Memory B cell (primary cell): ENCODE measurements at regions not wholly inside any gene's neighbourhood (a gene's known extent, or its start where the extent isn't known, plus 50 kb on each side); places are given as distances from the start of the nearest gene placed in this dataset.

Experiments
- ATAC-seq: fragments of 150-1000 bp; cut with Tn5 transposase; 2 replicates; pipeline ENCODE4 v1.10.0; 2021; ENCODE audit warnings: low read depth, mild to moderate bottlenecking, moderate library complexity
- DNase-seq, 2 donors: peaks; one replicate each; pipeline ENCODE4 v3.0.0; 2022; ENCODE audit warnings: low spot score in 2 of 2
- H3K27ac Mint-ChIP-seq: one replicate; pipeline ENCODE4 v1.8.0; 2022; ENCODE audit warnings: mild to moderate bottlenecking, moderate library complexity, mixed read lengths
- H3K27me3 Mint-ChIP-seq: one replicate; pipeline ENCODE4 v1.8.0; 2022; ENCODE audit warnings: mixed read lengths
- H3K36me3 Mint-ChIP-seq: one replicate; pipeline ENCODE4 v1.8.0; 2022; ENCODE audit warnings: mild to moderate bottlenecking, mixed read lengths
- H3K4me1 Mint-ChIP-seq: one replicate; pipeline ENCODE4 v1.8.0; 2022; ENCODE audit warnings: mixed read lengths
- H3K4me3 Mint-ChIP-seq: one replicate; pipeline ENCODE4 v1.8.0; 2022; ENCODE audit warnings: mild to moderate bottlenecking, moderate library complexity, mixed read lengths
- H3K9me3 Mint-ChIP-seq: one replicate; pipeline ENCODE4 v1.8.0; 2022; ENCODE audit warnings: mixed read lengths

- ATAC-seq, result no peak
- H3K27me3 Mint-ChIP-seq, result no peaks in the 10 kb centered on the region
- H3K36me3 Mint-ChIP-seq, result no peaks in the 10 kb centered on the region
- H3K4me1 Mint-ChIP-seq, result no peaks in the 10 kb centered on the region
- peaks cover 4% of the 10 kb centered on the region for H3K9me3 Mint-ChIP-seq
- H3K4me3 Mint-ChIP-seq, result no peak overlapping the region
- no peak overlapping the region for H3K27ac Mint-ChIP-seq
- no peak for DNase-seq
Measured at GRCh38 chr6:65948062-65948461, 241.0 kb upstream of the EYS start.

GRCh38 chr6:65943548-65943947, 236.5 kb upstream of the EYS start:
- Mint-ChIP-seq H3K27ac (no peak overlapping the region), H3K4me1 (no peaks in the 10 kb centered on the region), H3K4me3 (no peak overlapping the region), H3K36me3 (no peaks in the 10 kb centered on the region), H3K27me3 (no peaks in the 10 kb centered on the region), H3K9me3 (peaks cover 4% of the 10 kb centered on the region)
- DNase-seq (no peak), ATAC-seq (no peak)

DNA sequence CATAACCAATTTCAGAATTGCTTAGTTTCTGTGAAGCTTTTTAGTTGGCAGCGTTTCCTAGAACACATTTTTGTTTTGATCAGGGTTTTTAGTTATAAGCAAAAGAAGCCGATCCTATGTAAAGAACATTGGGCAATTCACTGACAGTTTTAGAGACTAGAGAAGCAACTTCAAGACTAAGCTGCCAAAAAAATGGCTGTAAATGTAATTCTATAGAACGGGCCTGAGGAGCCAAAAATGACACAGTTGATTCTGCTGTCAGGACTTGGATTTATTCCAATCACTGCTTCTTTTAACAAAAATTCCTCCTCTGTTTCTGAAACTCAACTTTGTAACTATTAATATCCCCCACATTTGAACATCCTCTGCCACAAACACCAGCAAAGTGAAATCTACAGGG, 236.0 kb upstream of the EYS start:
- no peaks in the 10 kb centered on the region for H3K27me3 Mint-ChIP-seq
- ATAC-seq (no peak), DNase-seq (no peak)
- no peaks in the 10 kb centered on the region for H3K36me3 Mint-ChIP-seq
- peaks cover 4% of the 10 kb centered on the region for H3K9me3 Mint-ChIP-seq
- no peak overlapping the region for H3K4me3 Mint-ChIP-seq
- no peak overlapping the region for H3K27ac Mint-ChIP-seq
- no peaks in the 10 kb centered on the region for H3K4me1 Mint-ChIP-seq

DNA sequence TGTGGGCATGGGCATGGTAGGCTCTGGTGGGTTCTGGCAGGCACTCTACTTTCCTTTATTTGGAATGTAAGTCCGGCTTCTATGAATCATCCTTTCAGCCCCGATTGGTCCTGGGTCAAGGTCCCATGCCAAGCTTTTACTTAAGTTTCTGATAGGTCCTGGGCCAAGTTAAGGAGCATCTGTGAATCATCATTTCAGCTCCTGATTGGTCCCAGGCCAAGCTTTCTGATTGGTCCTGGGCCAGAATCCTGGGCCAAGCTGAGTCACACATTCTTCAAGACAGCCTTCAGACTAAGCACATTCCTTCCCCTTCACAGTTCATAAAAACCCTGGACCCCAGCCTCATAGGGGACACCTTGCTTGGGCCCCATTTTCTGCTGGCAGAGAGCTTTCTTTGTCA, 231.0 kb upstream of the EYS start:
- H3K4me3 Mint-ChIP-seq, result no peak overlapping the region
- H3K36me3 Mint-ChIP-seq, result no peaks in the 10 kb centered on the region
- no peak overlapping the region for H3K27ac Mint-ChIP-seq
- no peaks in the 10 kb centered on the region for H3K4me1 Mint-ChIP-seq
- DNase-seq (no peak), ATAC-seq (no peak)
- H3K27me3 Mint-ChIP-seq, result no peaks in the 10 kb centered on the region
- no peaks in the 10 kb centered on the region for H3K9me3 Mint-ChIP-seq

DNA sequence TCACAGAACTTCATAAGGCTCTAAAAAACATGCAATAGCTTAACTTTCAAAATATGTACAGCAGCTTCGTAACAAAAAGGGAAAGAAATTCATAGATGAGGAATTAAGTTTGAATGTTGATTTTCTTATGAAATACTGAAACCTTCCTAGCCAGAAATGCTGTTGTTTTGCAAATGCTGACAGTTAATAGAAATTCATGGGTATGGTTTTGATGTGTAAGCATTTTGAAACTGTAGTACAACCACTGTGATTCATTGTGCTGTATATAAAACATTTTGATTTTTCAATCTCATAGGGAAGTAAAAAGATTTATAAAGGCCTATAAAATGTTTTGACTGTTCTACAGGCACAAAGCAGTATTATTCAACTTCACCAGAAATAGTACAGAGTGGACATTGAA, 228.4 kb upstream of the EYS start:
- ATAC-seq (no peak), DNase-seq (no peak)
- no peaks in the 10 kb centered on the region for H3K27me3 Mint-ChIP-seq
- H3K9me3 Mint-ChIP-seq, result no peaks in the 10 kb centered on the region
- no peak overlapping the region for H3K27ac Mint-ChIP-seq
- no peaks in the 10 kb centered on the region for H3K4me1 Mint-ChIP-seq
- no peak overlapping the region for H3K4me3 Mint-ChIP-seq
- no peaks in the 10 kb centered on the region for H3K36me3 Mint-ChIP-seq

- Mint-ChIP-seq H3K36me3 (no peaks in the 10 kb centered on the region), H3K27me3 (no peaks in the 10 kb centered on the region), H3K4me1 (no peaks in the 10 kb centered on the region), H3K4me3 (no peak overlapping the region), H3K9me3 (no peaks in the 10 kb centered on the region), H3K27ac (no peak overlapping the region)
- DNase-seq, result no peak
- no peak for ATAC-seq
Measured at GRCh38 chr6:65933390-65933789, 226.4 kb upstream of the EYS start.

DNA sequence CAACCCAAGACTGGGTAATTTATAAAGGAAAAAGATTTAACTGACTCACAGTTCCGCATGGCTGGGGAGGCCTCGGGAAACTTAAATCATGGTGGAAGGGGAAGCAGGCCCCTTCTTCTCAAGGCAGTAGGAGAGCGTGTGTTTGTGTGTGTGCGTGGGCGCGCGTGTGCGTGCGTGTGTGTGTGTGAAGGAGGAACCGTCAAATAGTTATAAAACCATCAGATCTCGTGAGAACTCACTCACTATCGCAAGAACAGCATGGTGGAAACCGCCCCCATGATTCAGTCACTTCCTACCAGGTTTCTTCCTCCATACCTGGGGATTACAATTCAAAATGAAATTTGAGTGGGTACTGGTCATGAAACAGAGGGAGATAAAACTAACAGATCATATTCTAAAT, 220.1 kb upstream of the EYS start:
- Mint-ChIP-seq H3K4me3 (no peak overlapping the region), H3K9me3 (peaks cover 4% of the 10 kb centered on the region), H3K27ac (no peak overlapping the region), H3K27me3 (no peaks in the 10 kb centered on the region), H3K36me3 (no peaks in the 10 kb centered on the region), H3K4me1 (no peaks in the 10 kb centered on the region)
- DNase-seq (no peak), ATAC-seq (no peak)

GRCh38 chr6:65924411-65924810, 217.4 kb upstream of the EYS start:
- no peak overlapping the region for H3K4me3 Mint-ChIP-seq
- no peaks in the 10 kb centered on the region for H3K36me3 Mint-ChIP-seq
- no peaks in the 10 kb centered on the region for H3K4me1 Mint-ChIP-seq
- H3K27me3 Mint-ChIP-seq, result no peaks in the 10 kb centered on the region
- peaks cover 10% of the 10 kb centered on the region for H3K9me3 Mint-ChIP-seq
- H3K27ac Mint-ChIP-seq, result no peak overlapping the region
- DNase-seq (no peak), ATAC-seq (no peak)

GRCh38 chr6:65922049-65922448, 215.0 kb upstream of the EYS start:
- Mint-ChIP-seq H3K4me1 (no peaks in the 10 kb centered on the region), H3K27ac (no peak overlapping the region), H3K27me3 (no peaks in the 10 kb centered on the region), H3K9me3 (peaks cover 9% of the 10 kb centered on the region), H3K36me3 (no peaks in the 10 kb centered on the region), H3K4me3 (no peak overlapping the region)
- DNase-seq (no peak), ATAC-seq (no peak)

- Mint-ChIP-seq H3K4me3 (no peak overlapping the region), H3K27me3 (no peaks in the 10 kb centered on the region), H3K4me1 (no peaks in the 10 kb centered on the region), H3K27ac (no peak overlapping the region), H3K9me3 (peaks cover 17% of the 10 kb centered on the region), H3K36me3 (no peaks in the 10 kb centered on the region)
- DNase-seq (no peak), ATAC-seq (no peak)
Measured at GRCh38 chr6:65908065-65908464, 201.0 kb upstream of the EYS start.

- DNase-seq (no peak), ATAC-seq (no peak)
- Mint-ChIP-seq H3K9me3 (peaks cover 11% of the 10 kb centered on the region), H3K27ac (no peak overlapping the region), H3K27me3 (no peaks in the 10 kb centered on the region), H3K4me3 (no peak overlapping the region), H3K4me1 (no peaks in the 10 kb centered on the region), H3K36me3 (no peaks in the 10 kb centered on the region)
Measured at GRCh38 chr6:65903992-65904391, 197.0 kb upstream of the EYS start.

GRCh38 chr6:65900928-65901327, 193.9 kb upstream of the EYS start:
- Mint-ChIP-seq H3K9me3 (peaks cover 2% of the 10 kb centered on the region), H3K27me3 (no peaks in the 10 kb centered on the region), H3K4me3 (no peak overlapping the region), H3K36me3 (no peaks in the 10 kb centered on the region), H3K27ac (no peak overlapping the region), H3K4me1 (no peaks in the 10 kb centered on the region)
- no peak for ATAC-seq
- no peak for DNase-seq

GRCh38 chr6:65896140-65896539, 189.1 kb upstream of the EYS start:
- Mint-ChIP-seq H3K4me1 (no peaks in the 10 kb centered on the region), H3K4me3 (no peak overlapping the region), H3K27me3 (no peaks in the 10 kb centered on the region), H3K36me3 (no peaks in the 10 kb centered on the region), H3K9me3 (peaks cover 2% of the 10 kb centered on the region), H3K27ac (no peak overlapping the region)
- ATAC-seq, result no peak
- DNase-seq, result no peak

DNA sequence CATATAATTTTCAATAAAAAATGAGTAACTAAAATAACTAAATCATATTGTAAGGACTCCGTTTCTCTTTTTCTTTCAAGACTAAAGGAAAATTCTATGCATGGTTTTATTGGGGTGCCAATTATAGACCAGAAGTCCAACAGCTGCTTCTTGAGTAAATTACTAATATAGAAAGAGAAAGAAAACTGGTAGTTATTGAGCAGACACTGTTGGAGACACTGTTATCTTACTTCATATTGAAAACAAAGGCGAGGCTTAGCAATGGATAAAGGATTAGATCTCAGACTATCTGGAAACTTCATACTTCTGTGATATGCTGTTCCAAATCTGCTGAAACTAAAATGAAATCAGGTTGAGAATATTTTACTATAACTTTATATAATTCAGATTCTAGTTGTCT, 169.6 kb upstream of the EYS start:
- Mint-ChIP-seq H3K27me3 (no peaks in the 10 kb centered on the region), H3K36me3 (no peaks in the 10 kb centered on the region), H3K4me3 (no peak overlapping the region), H3K9me3 (peaks cover 1% of the 10 kb centered on the region), H3K27ac (no peak overlapping the region), H3K4me1 (no peaks in the 10 kb centered on the region)
- ATAC-seq, result no peak
- DNase-seq, result no peak

DNA sequence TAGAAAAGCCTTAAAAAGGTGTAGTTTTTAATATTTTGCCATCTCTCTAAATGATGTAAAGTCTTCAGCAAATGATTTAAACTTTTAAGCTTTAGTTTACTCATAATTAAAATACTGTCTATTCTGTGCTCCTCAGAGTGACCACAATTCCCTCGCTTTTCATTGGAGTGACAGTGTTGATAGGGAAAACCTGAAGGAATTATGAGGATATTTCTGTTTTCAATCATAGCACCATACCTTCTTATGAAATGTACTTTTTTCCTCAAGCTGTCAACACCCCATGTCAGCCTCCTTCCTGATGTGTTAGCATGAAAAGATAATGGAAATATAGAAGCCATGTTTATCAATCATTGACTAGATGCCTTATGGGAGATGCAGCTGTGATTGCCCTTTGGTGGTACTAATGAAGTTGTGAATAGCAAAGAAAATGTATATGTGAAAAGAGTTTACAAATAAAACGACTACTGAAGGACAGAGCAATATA, 145.4 kb upstream of the EYS start:
- H3K4me1 Mint-ChIP-seq, result no peaks in the 10 kb centered on the region
- no peak overlapping the region for H3K4me3 Mint-ChIP-seq
- H3K36me3 Mint-ChIP-seq, result no peaks in the 10 kb centered on the region
- H3K9me3 Mint-ChIP-seq, result peaks cover 12% of the 10 kb centered on the region
- no peak overlapping the region for H3K27ac Mint-ChIP-seq
- DNase-seq (no peak), ATAC-seq (no peak)
- H3K27me3 Mint-ChIP-seq, result no peaks in the 10 kb centered on the region

- Mint-ChIP-seq H3K4me3 (no peak overlapping the region), H3K27ac (no peak overlapping the region), H3K36me3 (no peaks in the 10 kb centered on the region), H3K9me3 (peaks cover 7% of the 10 kb centered on the region), H3K27me3 (no peaks in the 10 kb centered on the region), H3K4me1 (no peaks in the 10 kb centered on the region)
- ATAC-seq (no peak), DNase-seq (no peak)
Measured at GRCh38 chr6:65830151-65830550, 123.1 kb upstream of the EYS start.
